ENCODE measurements at regions not wholly inside any gene's neighbourhood (a gene's known extent, or its start where the extent isn't known, plus 50 kb on each side); places are given as distances from the start of the nearest gene placed in this dataset.

DNA sequence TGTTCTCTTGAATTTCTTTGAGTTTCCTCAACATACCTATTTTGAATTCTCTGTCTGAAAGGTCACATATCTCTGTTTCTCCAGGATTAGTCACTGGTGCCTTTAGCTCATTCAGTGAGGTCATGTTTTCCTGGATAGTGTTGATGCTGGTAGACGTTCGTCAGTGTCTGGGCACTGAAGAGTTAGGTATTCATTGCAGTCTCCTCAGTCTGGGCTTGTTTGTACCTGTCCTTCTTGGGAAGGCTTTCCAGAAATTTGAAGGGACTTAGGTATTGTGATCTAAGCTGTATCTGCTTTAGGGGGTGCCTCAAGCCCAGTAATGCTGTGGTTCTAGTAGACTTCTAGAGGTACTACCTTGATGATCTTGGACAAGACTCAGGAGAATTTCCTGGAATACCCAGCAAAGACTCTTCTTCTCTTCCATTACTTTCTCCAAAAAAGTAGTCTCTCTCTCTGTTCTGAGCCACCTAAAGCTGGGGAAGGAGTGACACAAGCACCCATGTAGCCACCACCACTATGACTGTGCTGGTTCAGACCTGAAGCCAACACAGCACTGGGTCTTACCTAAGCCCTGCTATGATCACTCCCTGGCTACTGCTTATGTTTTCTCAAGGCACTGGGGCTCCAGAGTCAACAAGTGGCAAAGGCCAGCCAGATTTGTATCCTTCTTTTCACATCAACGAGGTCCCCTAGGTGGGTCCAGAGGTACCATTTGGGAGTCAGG lies 852.0 kb downstream of the BCL11A start:
- Histone ChIP-seq H3K9me3 (ENCODE audit: control insufficient read depth, low read length) (no peaks in the 10 kb centered on the region), H3K4me1 (ENCODE audit: control insufficient read depth, insufficient read depth, low read length) (no peaks in the 10 kb centered on the region), H3K27ac (ENCODE audit: low read depth, low read length) (no peak overlapping the region), H3K9ac (ENCODE audit: extremely low read depth, low read length, poor library complexity, severe bottlenecking) (no peak overlapping the region), H3K36me3 (ENCODE audit: control insufficient read depth, insufficient read depth, low read length) (no peaks in the 10 kb centered on the region), H3K4me3 (ENCODE audit: low read length) (no peak overlapping the region), H3K27me3 (ENCODE audit: control insufficient read depth, insufficient read depth, low read length, poor library complexity, severe bottlenecking) (no peaks in the 10 kb centered on the region)
- DNase-seq: no peak
- no peaks in the 10 kb centered on the region for H3K36me3 Mint-ChIP-seq (ENCODE audit: low read depth)
- H3K4me3 Mint-ChIP-seq: no peak overlapping the region
- WGBS, 2 experiments (ENCODE audit: insufficient coverage in 1 of 2, insufficient read length in 1 of 2): 93% methylated on average over 3 of the region's 3 CpGs
- TF ChIP-seq, protein P1, sequence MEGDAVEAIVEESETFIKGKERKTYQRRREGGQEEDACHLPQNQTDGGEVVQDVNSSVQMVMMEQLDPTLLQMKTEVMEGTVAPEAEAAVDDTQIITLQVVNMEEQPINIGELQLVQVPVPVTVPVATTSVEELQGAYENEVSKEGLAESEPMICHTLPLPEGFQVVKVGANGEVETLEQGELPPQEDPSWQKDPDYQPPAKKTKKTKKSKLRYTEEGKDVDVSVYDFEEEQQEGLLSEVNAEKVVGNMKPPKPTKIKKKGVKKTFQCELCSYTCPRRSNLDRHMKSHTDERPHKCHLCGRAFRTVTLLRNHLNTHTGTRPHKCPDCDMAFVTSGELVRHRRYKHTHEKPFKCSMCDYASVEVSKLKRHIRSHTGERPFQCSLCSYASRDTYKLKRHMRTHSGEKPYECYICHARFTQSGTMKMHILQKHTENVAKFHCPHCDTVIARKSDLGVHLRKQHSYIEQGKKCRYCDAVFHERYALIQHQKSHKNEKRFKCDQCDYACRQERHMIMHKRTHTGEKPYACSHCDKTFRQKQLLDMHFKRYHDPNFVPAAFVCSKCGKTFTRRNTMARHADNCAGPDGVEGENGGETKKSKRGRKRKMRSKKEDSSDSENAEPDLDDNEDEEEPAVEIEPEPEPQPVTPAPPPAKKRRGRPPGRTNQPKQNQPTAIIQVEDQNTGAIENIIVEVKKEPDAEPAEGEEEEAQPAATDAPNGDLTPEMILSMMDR (conservative IDR thresholded peaks at IDR 0.05): no peak
- no peaks in the 10 kb centered on the region for H3K27me3 Mint-ChIP-seq (ENCODE audit: insufficient read depth)
- H3K4me1 Mint-ChIP-seq: no peaks in the 10 kb centered on the region
- peaks cover 8% of the 10 kb centered on the region for H3K9me3 Mint-ChIP-seq
- H3K27ac Mint-ChIP-seq: no peak overlapping the region

DNA sequence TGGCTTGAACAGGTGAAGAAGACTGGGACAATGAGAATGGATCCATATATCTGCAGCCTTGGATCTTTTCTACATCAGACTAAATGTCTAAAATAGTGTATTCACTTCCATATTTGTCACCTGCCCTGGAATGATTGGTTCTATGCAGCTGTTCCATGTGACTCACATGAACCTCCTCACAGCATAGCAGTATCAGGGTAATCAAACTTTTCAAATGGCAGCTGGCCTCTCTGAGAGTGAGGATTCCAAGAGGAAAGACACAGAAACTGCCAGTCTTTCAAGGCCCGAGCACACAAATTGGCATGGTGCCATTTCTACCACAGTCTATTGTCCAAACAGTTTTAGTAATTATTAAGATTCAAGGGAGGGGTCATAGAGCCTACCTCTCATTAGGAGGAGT lies 859.3 kb downstream of the BCL11A start:
- Mint-ChIP-seq H3K9me3 (no peaks in the 10 kb centered on the region), H3K27ac (no peak overlapping the region), H3K4me3 (no peak overlapping the region), H3K4me1 (no peaks in the 10 kb centered on the region), H3K36me3 (ENCODE audit: low read depth) (no peaks in the 10 kb centered on the region), H3K27me3 (ENCODE audit: insufficient read depth) (no peaks in the 10 kb centered on the region)
- 87% methylated on average over 1 of the region's 1 CpG; no CpG with 5 or more reads in 1 of the 2 experiments for WGBS, 2 experiments (ENCODE audit: insufficient coverage in 1 of 2, insufficient read length in 1 of 2)
- Histone ChIP-seq H3K27ac (ENCODE audit: low read depth, low read length) (no peak overlapping the region), H3K4me3 (ENCODE audit: low read length) (no peak overlapping the region), H3K9me3 (ENCODE audit: control insufficient read depth, low read length) (no peaks in the 10 kb centered on the region), H3K4me1 (ENCODE audit: control insufficient read depth, insufficient read depth, low read length) (no peaks in the 10 kb centered on the region), H3K9ac (ENCODE audit: extremely low read depth, low read length, poor library complexity, severe bottlenecking) (no peak overlapping the region), H3K27me3 (ENCODE audit: control insufficient read depth, insufficient read depth, low read length, poor library complexity, severe bottlenecking) (no peaks in the 10 kb centered on the region), H3K36me3 (ENCODE audit: control insufficient read depth, insufficient read depth, low read length) (no peaks in the 10 kb centered on the region)
- TF ChIP-seq, protein P1 (conservative IDR thresholded peaks at IDR 0.05): no peak
- DNase-seq: no peak

DNA sequence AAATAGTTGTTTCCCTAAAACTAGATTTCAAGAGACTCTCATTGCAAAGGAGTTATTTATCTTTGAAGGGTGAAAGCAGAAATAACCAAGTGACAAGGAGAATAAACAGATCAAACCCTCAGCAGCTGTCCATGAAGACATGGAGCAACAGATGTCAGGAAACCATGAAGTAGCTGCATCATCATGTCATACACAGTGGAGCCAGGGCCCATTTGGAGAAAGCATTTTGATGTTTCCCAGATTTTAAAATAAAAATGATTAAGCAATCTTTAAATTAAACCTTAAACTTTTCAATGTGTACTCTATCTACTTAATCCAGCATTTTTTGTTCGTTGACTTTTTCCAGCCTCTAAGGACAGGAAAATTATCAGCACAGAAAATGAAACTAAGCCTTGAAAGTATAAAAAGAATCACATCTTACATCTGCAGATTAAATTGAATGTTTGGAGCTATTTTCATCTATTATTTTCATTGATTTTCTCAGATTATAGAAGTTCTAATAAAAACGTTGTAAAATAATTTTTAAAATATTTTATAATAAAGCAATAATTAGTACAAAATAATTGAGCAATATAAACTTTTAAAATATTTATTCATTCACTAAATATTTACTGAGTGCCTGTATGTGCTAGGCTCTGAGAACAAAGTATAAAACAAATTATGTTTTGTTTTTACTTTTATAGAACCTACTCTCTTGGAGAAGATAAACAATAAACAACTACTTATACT lies 860.1 kb downstream of the BCL11A start:
- H3K4me1 Mint-ChIP-seq: no peaks in the 10 kb centered on the region
- no peaks in the 10 kb centered on the region for H3K4me1 ChIP-seq (ENCODE audit: control insufficient read depth, insufficient read depth, low read length)
- H3K27me3 Mint-ChIP-seq (ENCODE audit: insufficient read depth): no peaks in the 10 kb centered on the region
- peaks cover 4% of the 10 kb centered on the region for H3K9me3 Mint-ChIP-seq
- H3K9me3 ChIP-seq (ENCODE audit: control insufficient read depth, low read length): no peaks in the 10 kb centered on the region
- H3K4me3 Mint-ChIP-seq: no peak overlapping the region
- DNase-seq: no peak
- no peaks in the 10 kb centered on the region for H3K27me3 ChIP-seq (ENCODE audit: control insufficient read depth, insufficient read depth, low read length, poor library complexity, severe bottlenecking)
- H3K27ac Mint-ChIP-seq: no peak overlapping the region
- H3K27ac ChIP-seq (ENCODE audit: low read depth, low read length): no peak overlapping the region
- TF ChIP-seq, protein P1 (conservative IDR thresholded peaks at IDR 0.05): no peak
- no peaks in the 10 kb centered on the region for H3K36me3 Mint-ChIP-seq (ENCODE audit: low read depth)
- no peak overlapping the region for H3K4me3 ChIP-seq (ENCODE audit: low read length)
- no peak overlapping the region for H3K9ac ChIP-seq (ENCODE audit: extremely low read depth, low read length, poor library complexity, severe bottlenecking)
- H3K36me3 ChIP-seq (ENCODE audit: control insufficient read depth, insufficient read depth, low read length): no peaks in the 10 kb centered on the region
- 97% methylated on average over 1 of the region's 2 CpGs; no CpG with 5 or more reads in 1 of the 2 experiments for WGBS, 2 experiments (ENCODE audit: insufficient coverage in 1 of 2, insufficient read length in 1 of 2)

All from endodermal cell (in vitro differentiated cells).